RWPE2 (cell line): ENCODE measurements at regions not wholly inside any gene's neighbourhood (a gene's known extent, or its start where the extent isn't known, plus 50 kb on each side); places are given as distances from the start of the nearest gene placed in this dataset.

Experiments used
- ATAC-seq: fragments of 200-7000 bp; cut with Tn5 transposase; 3 replicates; pipeline ENCODE4 v1.9.1; 2021; ENCODE audit warnings: low read depth
- DNase-seq: peaks from one replicate; pipeline ENCODE4 v3.0.0-alpha.2; 2020; ENCODE audit warnings: low spot score
- H3K27ac ChIP-seq: fragments of 450-650 bp; 2 replicates; pipeline ENCODE4 v1.5.1; 2017; ENCODE audit warnings: mild to moderate bottlenecking; ENCODE audit not compliant: poor library complexity, severe bottlenecking
- H3K27me3 ChIP-seq: fragments of 250-450 bp; sonication (Bioruptor Pico); 2 replicates; pipeline ENCODE4 v1.5.1; 2021; ENCODE audit warnings: mild to moderate bottlenecking, moderate library complexity; ENCODE audit not compliant: insufficient read depth, poor library complexity, severe bottlenecking
- H3K36me3 ChIP-seq: fragments of 250-450 bp; sonication (Bioruptor Pico); 2 replicates; pipeline ENCODE4 v1.5.1; 2020; ENCODE audit warnings: low read depth, mild to moderate bottlenecking, moderate library complexity
- H3K4me1 ChIP-seq: fragments of 250-450 bp; sonication (Bioruptor Pico); 2 replicates; pipeline ENCODE4 v1.5.1; 2021; ENCODE audit warnings: mild to moderate bottlenecking, moderate library complexity; ENCODE audit not compliant: insufficient read depth, poor library complexity, severe bottlenecking
- H3K4me3 ChIP-seq: fragments of 250-450 bp; sonication (Bioruptor Pico); 2 replicates; pipeline ENCODE4 v1.5.1; 2021; ENCODE audit warnings: mild to moderate bottlenecking, moderate library complexity; ENCODE audit not compliant: severe bottlenecking
- H3K9me3 ChIP-seq: fragments of 250-450 bp; sonication (Bioruptor Pico); 2 replicates; pipeline ENCODE4 v1.5.1; 2021; ENCODE audit warnings: mild to moderate bottlenecking, moderate library complexity; ENCODE audit not compliant: severe bottlenecking
- CTCF ChIP-seq: fragments of 450-650 bp; IDR thresholded peaks from one replicate; pipeline ENCODE4 v1.5.1; 2017; ENCODE audit warnings: mild to moderate bottlenecking, moderate library complexity; ENCODE audit not compliant: poor library complexity, severe bottlenecking

- H3K27me3 ChIP-seq = no peaks in the 10 kb centered on the region
- peaks cover 3% of the 10 kb centered on the region for H3K9me3 ChIP-seq
- ATAC-seq (no peak), DNase-seq (no peak)
- H3K36me3 ChIP-seq = no peaks in the 10 kb centered on the region
- no peak for TF ChIP-seq CTCF
- peaks cover 55% of the 10 kb centered on the region for H3K4me1 ChIP-seq
- H3K4me3 ChIP-seq = no peak overlapping the region
- peak overlapping the region; percentile 98 for H3K27ac ChIP-seq
Observed at GRCh38 chr5:125411071-125411743, 664.8 kb upstream of the ZNF608 start.

- no peaks in the 10 kb centered on the region for H3K36me3 ChIP-seq
- no peaks in the 10 kb centered on the region for H3K27me3 ChIP-seq
- H3K4me1 ChIP-seq = peaks cover 55% of the 10 kb centered on the region
- H3K4me3 ChIP-seq = no peak overlapping the region
- no peak for DNase-seq
- no peak for TF ChIP-seq CTCF
- peak overlapping the region; percentile 98 for H3K27ac ChIP-seq
- ATAC-seq = no peak
- no peaks in the 10 kb centered on the region for H3K9me3 ChIP-seq
Observed at GRCh38 chr5:125411744-125412560, 665.5 kb upstream of the ZNF608 start.

GRCh38 chr5:125412561-125413495 is 666.4 kb upstream of the ZNF608 start:
- TF ChIP-seq CTCF = peak; percentile 63
- Histone ChIP-seq H3K36me3 (no peaks in the 10 kb centered on the region), H3K27ac (peak overlapping the region; percentile 98), H3K9me3 (no peaks in the 10 kb centered on the region), H3K4me3 (no peak overlapping the region), H3K27me3 (no peaks in the 10 kb centered on the region), H3K4me1 (peaks cover 53% of the 10 kb centered on the region)
- peak; percentile 76 for DNase-seq
- peak; percentile 36; the same call in 1 of the 3 replicates for ATAC-seq

- no peak for DNase-seq
- Histone ChIP-seq H3K4me3 (no peak overlapping the region), H3K27me3 (no peaks in the 10 kb centered on the region), H3K27ac (peak overlapping the region; percentile 98), H3K9me3 (no peaks in the 10 kb centered on the region), H3K4me1 (peaks cover 45% of the 10 kb centered on the region), H3K36me3 (no peaks in the 10 kb centered on the region)
- ATAC-seq = no peak
- TF ChIP-seq CTCF = no peak
Observed at GRCh38 chr5:125413496-125414274, 667.2 kb upstream of the ZNF608 start.
